ENCODE measurements at regions not wholly inside any gene's neighbourhood (a gene's known extent, or its start where the extent isn't known, plus 50 kb on each side); places are given as distances from the start of the nearest gene placed in this dataset.
A peak's percentile ranks its signal among the peaks of the same experiment; 100 is the strongest.

DNA sequence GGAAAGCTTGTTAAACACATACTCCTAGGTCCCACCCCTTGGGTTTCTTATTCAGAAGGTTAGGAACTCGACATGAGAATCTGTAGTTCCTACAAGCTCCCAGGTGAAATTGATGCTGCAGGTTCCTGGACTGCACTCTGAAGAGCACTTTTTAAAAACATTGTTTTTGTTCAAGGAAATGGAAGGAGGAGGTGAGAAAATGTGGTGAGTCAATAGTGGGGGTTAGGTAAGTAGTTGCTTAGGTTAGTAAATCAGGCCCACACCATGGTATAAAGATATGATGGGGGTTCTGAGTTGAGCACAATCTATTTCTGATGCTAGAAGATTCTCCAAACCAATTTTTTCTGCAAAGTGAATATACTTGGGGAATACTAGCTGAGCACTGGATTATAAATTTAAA is 450.3 kb downstream of the CCDC91 start:
- Histone ChIP-seq H3K36me3 (no peaks in the 10 kb centered on the region), H3K4me1 (ENCODE audit: low read depth) (no peaks in the 10 kb centered on the region), H3K9me3 (ENCODE audit: low read depth) (no peaks in the 10 kb centered on the region), H3K27ac (no peak overlapping the region), H3K27me3 (no peaks in the 10 kb centered on the region), H3K4me3 (no peak overlapping the region)
- TF ChIP-seq, protein P1, sequence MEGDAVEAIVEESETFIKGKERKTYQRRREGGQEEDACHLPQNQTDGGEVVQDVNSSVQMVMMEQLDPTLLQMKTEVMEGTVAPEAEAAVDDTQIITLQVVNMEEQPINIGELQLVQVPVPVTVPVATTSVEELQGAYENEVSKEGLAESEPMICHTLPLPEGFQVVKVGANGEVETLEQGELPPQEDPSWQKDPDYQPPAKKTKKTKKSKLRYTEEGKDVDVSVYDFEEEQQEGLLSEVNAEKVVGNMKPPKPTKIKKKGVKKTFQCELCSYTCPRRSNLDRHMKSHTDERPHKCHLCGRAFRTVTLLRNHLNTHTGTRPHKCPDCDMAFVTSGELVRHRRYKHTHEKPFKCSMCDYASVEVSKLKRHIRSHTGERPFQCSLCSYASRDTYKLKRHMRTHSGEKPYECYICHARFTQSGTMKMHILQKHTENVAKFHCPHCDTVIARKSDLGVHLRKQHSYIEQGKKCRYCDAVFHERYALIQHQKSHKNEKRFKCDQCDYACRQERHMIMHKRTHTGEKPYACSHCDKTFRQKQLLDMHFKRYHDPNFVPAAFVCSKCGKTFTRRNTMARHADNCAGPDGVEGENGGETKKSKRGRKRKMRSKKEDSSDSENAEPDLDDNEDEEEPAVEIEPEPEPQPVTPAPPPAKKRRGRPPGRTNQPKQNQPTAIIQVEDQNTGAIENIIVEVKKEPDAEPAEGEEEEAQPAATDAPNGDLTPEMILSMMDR (IDR thresholded peaks at IDR 0.05; ENCODE audit: low read depth, low read length), result no peak
- no peak for DNase-seq (ENCODE audit: low read depth in 1 of 2, low spot score in 1 of 2)

GRCh38 chr12:28645436-28645835 is 455.2 kb downstream of the CCDC91 start:
- Histone ChIP-seq H3K4me1 (ENCODE audit: low read depth) (no peaks in the 10 kb centered on the region), H3K9me3 (ENCODE audit: low read depth) (no peaks in the 10 kb centered on the region), H3K27ac (no peak overlapping the region), H3K4me3 (no peak overlapping the region), H3K27me3 (no peaks in the 10 kb centered on the region), H3K36me3 (no peaks in the 10 kb centered on the region)
- no peak for DNase-seq (ENCODE audit: low read depth in 1 of 2, low spot score in 1 of 2)
- TF ChIP-seq, protein P1 (IDR thresholded peaks at IDR 0.05; ENCODE audit: low read depth, low read length), result no peak

DNA sequence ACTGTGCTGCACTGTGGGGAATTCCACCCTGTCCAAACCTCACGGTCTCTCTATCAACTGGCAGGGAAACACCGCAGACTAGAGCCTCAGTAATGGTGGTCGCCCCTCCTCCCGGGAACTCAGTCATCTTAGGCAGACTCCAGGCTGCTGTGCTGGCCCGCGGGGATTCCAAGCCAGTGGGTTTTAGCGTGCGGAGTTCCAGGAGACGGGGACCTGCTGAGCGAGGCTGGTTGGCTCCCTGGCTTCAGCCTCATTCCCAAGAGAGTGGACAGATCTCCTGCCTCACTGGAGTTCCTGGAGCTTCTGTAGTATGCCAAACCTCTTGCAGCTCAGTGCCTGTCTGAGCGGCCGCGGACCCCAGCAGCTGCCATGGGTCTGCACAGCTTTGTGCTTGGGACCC is 455.6 kb downstream of the CCDC91 start:
- Histone ChIP-seq H3K27me3 (no peaks in the 10 kb centered on the region), H3K4me3 (no peak overlapping the region), H3K4me1 (ENCODE audit: low read depth) (no peaks in the 10 kb centered on the region), H3K36me3 (no peaks in the 10 kb centered on the region), H3K9me3 (ENCODE audit: low read depth) (no peaks in the 10 kb centered on the region), H3K27ac (no peak overlapping the region)
- TF ChIP-seq, protein P1 (IDR thresholded peaks at IDR 0.05; ENCODE audit: low read depth, low read length), result no peak
- DNase-seq (ENCODE audit: low read depth in 1 of 2, low spot score in 1 of 2), result no peak

GRCh38 chr12:28650906-28651305 is 460.6 kb downstream of the CCDC91 start:
- Histone ChIP-seq H3K4me3 (no peak overlapping the region), H3K9me3 (ENCODE audit: low read depth) (no peaks in the 10 kb centered on the region)
- TF ChIP-seq, protein P1 (IDR thresholded peaks at IDR 0.05; ENCODE audit: low read depth, low read length), result no peak

DNA sequence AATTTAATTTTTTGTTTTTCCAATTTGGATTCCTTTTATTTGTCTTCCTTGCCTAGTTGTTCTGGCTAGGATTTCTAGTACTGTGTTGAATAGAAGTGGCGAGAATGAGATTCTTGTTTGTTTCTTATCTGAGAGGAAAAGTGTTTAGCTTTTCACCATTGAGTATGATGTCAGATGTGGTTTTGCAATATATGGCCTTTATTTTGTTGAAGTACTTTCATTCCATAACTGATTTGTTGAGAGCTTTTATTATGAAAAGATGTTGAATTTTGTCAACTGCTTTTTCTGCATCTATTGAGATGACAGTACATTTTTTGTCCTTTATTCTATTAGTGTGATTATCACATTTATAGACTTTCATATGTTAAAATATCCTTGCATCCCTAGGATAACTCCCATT is 462.0 kb downstream of the CCDC91 start:
- Histone ChIP-seq H3K27ac (no peak overlapping the region), H3K27me3 (no peaks in the 10 kb centered on the region), H3K9me3 (ENCODE audit: low read depth) (no peaks in the 10 kb centered on the region), H3K4me3 (no peak overlapping the region), H3K4me1 (ENCODE audit: low read depth) (no peaks in the 10 kb centered on the region), H3K36me3 (no peaks in the 10 kb centered on the region)
- peak in 1 of 2 donors; percentile 74 for DNase-seq (ENCODE audit: low read depth in 1 of 2, low spot score in 1 of 2)
- TF ChIP-seq, protein P1 (IDR thresholded peaks at IDR 0.05; ENCODE audit: low read depth, low read length), result no peak

More at GRCh38 chr12:28650906-28651305, 460.6 kb downstream of the CCDC91 start:
- no peak for DNase-seq (ENCODE audit: low read depth in 1 of 2, low spot score in 1 of 2)
- no peaks in the 10 kb centered on the region for H3K36me3 ChIP-seq
- no peaks in the 10 kb centered on the region for H3K27me3 ChIP-seq
- no peak overlapping the region for H3K27ac ChIP-seq
- H3K4me1 ChIP-seq (ENCODE audit: low read depth), result no peaks in the 10 kb centered on the region

DNA sequence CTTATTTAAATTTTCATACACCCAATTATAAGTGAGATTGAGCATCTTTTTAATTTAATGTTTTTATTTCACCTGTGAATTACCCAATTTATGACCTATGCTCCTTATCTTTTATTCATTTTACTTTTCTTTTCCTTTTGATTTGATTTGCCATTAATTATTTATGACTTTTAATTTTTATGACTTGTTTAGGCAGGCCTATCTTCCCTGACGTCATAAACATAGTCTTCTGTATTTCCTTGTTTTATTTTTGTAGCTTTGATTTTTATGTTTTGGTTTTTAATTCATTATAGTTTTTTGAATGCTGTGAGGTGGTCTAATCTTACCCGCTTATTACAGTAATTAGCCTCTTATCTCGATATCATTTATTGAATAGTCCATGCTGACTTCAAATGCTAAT is 467.1 kb upstream of the FAR2 start:
- Histone ChIP-seq H3K9me3 (ENCODE audit: low read depth) (no peaks in the 10 kb centered on the region), H3K36me3 (no peaks in the 10 kb centered on the region), H3K27ac (no peak overlapping the region), H3K27me3 (no peaks in the 10 kb centered on the region), H3K4me1 (ENCODE audit: low read depth) (no peaks in the 10 kb centered on the region), H3K4me3 (no peak overlapping the region)
- no peak for DNase-seq (ENCODE audit: low read depth in 1 of 2, low spot score in 1 of 2)
- TF ChIP-seq, protein P1 (IDR thresholded peaks at IDR 0.05; ENCODE audit: low read depth, low read length), result no peak
